GM23338 (cell line): ENCODE measurements at regions not wholly inside any gene's neighbourhood (a gene's known extent, or its start where the extent isn't known, plus 50 kb on each side); places are given as distances from the start of the nearest gene placed in this dataset.
"Not testable (repeated sequence)": the region's sequence is repeated elsewhere in the genome, so short reads cannot be mapped to it uniquely, and the experiment has no call there.

Experiments
- ATAC-seq: fragments of 200-7000 bp; cut with Tn5 transposase; 3 replicates; pipeline ENCODE4 v1.9.1; 2020
- DNase-seq: peaks from one replicate; pipeline ENCODE4 v3.0.0-alpha.2; 2015; ENCODE audit warnings: low spot score
- H2AFZ ChIP-seq: fragments of 200-600 bp; sonication (generic); 2 replicates; pipeline ENCODE4 v1.8.0; 2016; ENCODE audit warnings: antibody characterized with exemption, mild to moderate bottlenecking, moderate library complexity
- H3F3A ChIP-seq: fragments of 200-600 bp; sonication (generic); replicated peaks from 2 replicates; pipeline ENCODE4 v1.8.0; 2017; ENCODE audit warnings: antibody characterized with exemption, mixed run types, low read depth
- H3K27ac ChIP-seq: fragments of 200-600 bp; sonication (generic); 2 replicates; pipeline ENCODE4 v1.6.1; 2016; ENCODE audit warnings: low read depth
- H3K27me3 ChIP-seq: fragments of 200-600 bp; sonication (generic); 2 replicates; pipeline ENCODE4 v1.8.0; 2016; ENCODE audit warnings: mild to moderate bottlenecking, mixed run types, moderate library complexity; ENCODE audit not compliant: insufficient read depth
- H3K36me3 ChIP-seq: fragments of 200-600 bp; sonication (generic); 2 replicates; pipeline ENCODE4 v1.8.0; 2016; ENCODE audit warnings: mild to moderate bottlenecking; ENCODE audit not compliant: insufficient read depth
- H3K4me1 ChIP-seq: fragments of 200-600 bp; sonication (generic); 2 replicates; pipeline ENCODE4 v1.8.0; 2016; ENCODE audit warnings: mild to moderate bottlenecking, moderate library complexity; ENCODE audit not compliant: insufficient read depth
- H3K4me2 ChIP-seq: fragments of 200-600 bp; sonication (generic); 2 replicates; pipeline ENCODE4 v1.7.1; 2017; ENCODE audit warnings: mixed run types
- H3K4me3 ChIP-seq: fragments of 200-600 bp; sonication (generic); 2 replicates; pipeline ENCODE4 v1.6.1; 2016; ENCODE audit warnings: mixed run types
- H3K79me2 ChIP-seq: fragments of 200-600 bp; sonication (generic); replicated peaks from 2 replicates; pipeline ENCODE4 v1.8.0; 2017; ENCODE audit warnings: mild to moderate bottlenecking; ENCODE audit not compliant: insufficient read depth
- H3K9me2 ChIP-seq: fragments of 200-600 bp; sonication (generic); 2 replicates; pipeline ENCODE4 v1.8.0; 2017; ENCODE audit not compliant: insufficient read depth
- H4K20me1 ChIP-seq: fragments of 200-600 bp; sonication (generic); replicated peaks from 2 replicates; pipeline ENCODE4 v1.8.0; 2017; ENCODE audit warnings: mild to moderate bottlenecking; ENCODE audit not compliant: insufficient read depth
- H3K27ac Mint-ChIP-seq: 2 replicates; pipeline ENCODE4 v1.8.0; 2020; ENCODE audit warnings: inconsistent platforms, mild to moderate bottlenecking, moderate library complexity, mixed read lengths
- H3K27me3 Mint-ChIP-seq: 3 replicates; pipeline ENCODE4 v1.8.0; 2022; ENCODE audit warnings: low read depth, mild to moderate bottlenecking, moderate library complexity, mixed read lengths, inconsistent platforms; ENCODE audit not compliant: insufficient read depth, poor library complexity
- H3K36me3 Mint-ChIP-seq: 3 replicates; pipeline ENCODE4 v1.8.0; 2021; ENCODE audit warnings: low read depth, mild to moderate bottlenecking, inconsistent platforms, moderate library complexity, mixed read lengths
- H3K4me1 Mint-ChIP-seq: 3 replicates; pipeline ENCODE4 v1.8.0; 2020; ENCODE audit warnings: mild to moderate bottlenecking, inconsistent platforms, mixed read lengths
- H3K4me3 Mint-ChIP-seq: 3 replicates; pipeline ENCODE4 v1.8.0; 2021; ENCODE audit warnings: moderate library complexity, mild to moderate bottlenecking, inconsistent platforms, mixed read lengths
- H3K9me3 Mint-ChIP-seq: 3 replicates; pipeline ENCODE4 v1.8.0; 2020; ENCODE audit warnings: moderate library complexity, mild to moderate bottlenecking, inconsistent platforms, mixed read lengths
- CREB1 ChIP-seq: fragments of 250-450 bp; sonication (Bioruptor Pico); IDR thresholded peaks from 2 replicates; pipeline ENCODE4 v1.5.0; 2020; ENCODE audit warnings: low read depth, mild to moderate bottlenecking, moderate library complexity
- EZH2 ChIP-seq: fragments of 200-600 bp; sonication (generic); IDR thresholded peaks from one replicate; pipeline ENCODE4 v1.8.0; 2017; ENCODE audit warnings: antibody characterized with exemption, mild to moderate bottlenecking, low read depth; ENCODE audit not compliant: unreplicated experiment
- NANOG ChIP-seq: IDR thresholded peaks from 2 replicates; pipeline ENCODE4 v1.6.1; 2016; ENCODE audit warnings: antibody characterized with exemption, borderline replicate concordance
- POLR2AphosphoS5 ChIP-seq: IDR thresholded peaks from 2 replicates; pipeline ENCODE4 v1.6.1; 2016; ENCODE audit warnings: antibody characterized with exemption, low read depth
- TF ChIP-seq, protein P1 (sequence below): fragments of 250-450 bp; sonication (Bioruptor Pico); IDR thresholded peaks from 2 replicates; pipeline ENCODE4 v1.5.0; 2020; ENCODE audit warnings: mild to moderate bottlenecking, moderate library complexity

DNA sequence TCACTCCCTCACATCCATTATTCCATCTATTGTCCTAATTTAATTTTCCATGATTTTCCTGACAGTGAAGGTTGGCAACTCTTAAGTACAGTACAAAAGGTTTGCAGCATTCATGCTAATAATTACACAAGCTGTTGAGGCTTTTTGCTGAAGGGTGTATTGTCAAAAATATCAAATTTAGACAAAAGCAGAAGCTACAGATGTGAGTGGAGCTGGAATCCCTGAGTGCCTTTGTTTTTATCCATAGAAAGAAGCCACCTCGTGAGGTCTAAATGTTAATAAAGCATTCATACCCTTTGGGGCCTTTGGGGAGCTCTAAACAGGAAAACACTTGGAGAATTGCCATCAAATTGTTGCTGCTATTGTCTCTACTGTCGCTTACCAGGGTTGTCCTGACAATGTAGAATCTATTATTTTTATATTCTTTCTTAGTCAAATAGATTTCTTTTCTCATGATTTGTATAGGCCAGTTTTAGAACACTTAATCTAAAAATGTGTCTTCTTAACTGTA lies 185.8 kb upstream of the ROBO1 start (continued):
- TF ChIP-seq, protein P1, sequence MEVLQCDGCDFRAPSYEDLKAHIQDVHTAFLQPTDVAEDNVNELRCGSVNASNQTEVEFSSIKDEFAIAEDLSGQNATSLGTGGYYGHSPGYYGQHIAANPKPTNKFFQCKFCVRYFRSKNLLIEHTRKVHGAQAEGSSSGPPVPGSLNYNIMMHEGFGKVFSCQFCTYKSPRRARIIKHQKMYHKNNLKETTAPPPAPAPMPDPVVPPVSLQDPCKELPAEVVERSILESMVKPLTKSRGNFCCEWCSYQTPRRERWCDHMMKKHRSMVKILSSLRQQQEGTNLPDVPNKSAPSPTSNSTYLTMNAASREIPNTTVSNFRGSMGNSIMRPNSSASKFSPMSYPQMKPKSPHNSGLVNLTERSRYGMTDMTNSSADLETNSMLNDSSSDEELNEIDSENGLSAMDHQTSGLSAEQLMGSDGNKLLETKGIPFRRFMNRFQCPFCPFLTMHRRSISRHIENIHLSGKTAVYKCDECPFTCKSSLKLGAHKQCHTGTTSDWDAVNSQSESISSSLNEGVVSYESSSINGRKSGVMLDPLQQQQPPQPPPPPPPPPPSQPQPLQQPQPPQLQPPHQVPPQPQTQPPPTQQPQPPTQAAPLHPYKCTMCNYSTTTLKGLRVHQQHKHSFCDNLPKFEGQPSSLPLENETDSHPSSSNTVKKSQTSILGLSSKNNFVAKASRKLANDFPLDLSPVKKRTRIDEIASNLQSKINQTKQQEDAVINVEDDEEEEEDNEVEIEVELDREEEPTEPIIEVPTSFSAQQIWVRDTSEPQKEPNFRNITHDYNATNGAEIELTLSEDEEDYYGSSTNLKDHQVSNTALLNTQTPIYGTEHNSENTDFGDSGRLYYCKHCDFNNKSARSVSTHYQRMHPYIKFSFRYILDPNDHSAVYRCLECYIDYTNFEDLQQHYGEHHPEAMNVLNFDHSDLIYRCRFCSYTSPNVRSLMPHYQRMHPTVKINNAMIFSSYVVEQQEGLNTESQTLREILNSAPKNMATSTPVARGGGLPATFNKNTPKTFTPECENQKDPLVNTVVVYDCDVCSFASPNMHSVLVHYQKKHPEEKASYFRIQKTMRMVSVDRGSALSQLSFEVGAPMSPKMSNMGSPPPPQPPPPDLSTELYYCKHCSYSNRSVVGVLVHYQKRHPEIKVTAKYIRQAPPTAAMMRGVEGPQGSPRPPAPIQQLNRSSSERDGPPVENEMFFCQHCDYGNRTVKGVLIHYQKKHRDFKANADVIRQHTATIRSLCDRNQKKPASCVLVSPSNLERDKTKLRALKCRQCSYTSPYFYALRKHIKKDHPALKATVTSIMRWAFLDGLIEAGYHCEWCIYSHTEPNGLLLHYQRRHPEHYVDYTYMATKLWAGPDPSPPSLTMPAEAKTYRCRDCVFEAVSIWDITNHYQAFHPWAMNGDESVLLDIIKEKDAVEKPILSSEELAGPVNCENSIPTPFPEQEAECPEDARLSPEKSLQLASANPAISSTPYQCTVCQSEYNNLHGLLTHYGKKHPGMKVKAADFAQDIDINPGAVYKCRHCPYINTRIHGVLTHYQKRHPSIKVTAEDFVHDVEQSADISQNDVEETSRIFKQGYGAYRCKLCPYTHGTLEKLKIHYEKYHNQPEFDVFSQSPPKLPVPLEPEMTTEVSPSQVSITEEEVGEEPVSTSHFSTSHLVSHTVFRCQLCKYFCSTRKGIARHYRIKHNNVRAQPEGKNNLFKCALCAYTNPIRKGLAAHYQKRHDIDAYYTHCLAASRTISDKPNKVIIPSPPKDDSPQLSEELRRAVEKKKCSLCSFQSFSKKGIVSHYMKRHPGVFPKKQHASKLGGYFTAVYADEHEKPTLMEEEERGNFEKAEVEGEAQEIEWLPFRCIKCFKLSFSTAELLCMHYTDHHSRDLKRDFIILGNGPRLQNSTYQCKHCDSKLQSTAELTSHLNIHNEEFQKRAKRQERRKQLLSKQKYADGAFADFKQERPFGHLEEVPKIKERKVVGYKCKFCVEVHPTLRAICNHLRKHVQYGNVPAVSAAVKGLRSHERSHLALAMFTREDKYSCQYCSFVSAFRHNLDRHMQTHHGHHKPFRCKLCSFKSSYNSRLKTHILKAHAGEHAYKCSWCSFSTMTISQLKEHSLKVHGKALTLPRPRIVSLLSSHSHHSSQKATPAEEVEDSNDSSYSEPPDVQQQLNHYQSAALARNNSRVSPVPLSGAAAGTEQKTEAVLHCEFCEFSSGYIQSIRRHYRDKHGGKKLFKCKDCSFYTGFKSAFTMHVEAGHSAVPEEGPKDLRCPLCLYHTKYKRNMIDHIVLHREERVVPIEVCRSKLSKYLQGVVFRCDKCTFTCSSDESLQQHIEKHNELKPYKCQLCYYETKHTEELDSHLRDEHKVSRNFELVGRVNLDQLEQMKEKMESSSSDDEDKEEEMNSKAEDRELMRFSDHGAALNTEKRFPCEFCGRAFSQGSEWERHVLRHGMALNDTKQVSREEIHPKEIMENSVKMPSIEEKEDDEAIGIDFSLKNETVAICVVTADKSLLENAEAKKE (CRISPR knock-in tag), result no peak
- TF ChIP-seq NANOG, result no peak

DNA sequence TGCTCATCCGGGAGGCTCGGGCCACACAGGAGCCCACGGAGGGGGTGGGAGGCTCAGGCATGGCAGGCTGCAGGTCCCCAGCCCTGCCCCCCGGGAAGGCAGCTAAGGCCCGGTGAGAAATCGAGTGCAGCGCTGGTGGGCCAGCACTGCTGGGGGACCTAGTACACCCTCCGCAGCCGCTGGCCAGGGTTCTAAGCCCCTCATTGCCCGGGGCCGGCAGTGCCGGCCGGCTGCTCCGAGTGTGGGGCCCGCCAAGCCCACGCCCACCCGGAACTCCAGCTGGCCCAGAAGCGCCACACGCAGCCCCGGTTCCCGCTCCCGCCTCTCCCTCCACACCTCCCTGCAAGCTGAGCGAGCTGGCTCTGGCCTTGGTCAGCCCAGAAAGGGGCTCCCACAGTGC lies 183.6 kb upstream of the ROBO1 start:
- not testable (repeated sequence) for H3K4me3 Mint-ChIP-seq, H2AFZ ChIP-seq, ATAC-seq, H3K4me3 ChIP-seq, DNase-seq, H3K36me3 ChIP-seq, H3K27me3 ChIP-seq, H4K20me1 ChIP-seq, H3K4me2 ChIP-seq, H3K79me2 ChIP-seq, H3K27me3 Mint-ChIP-seq, H3F3A ChIP-seq, H3K27ac ChIP-seq, H3K9me2 ChIP-seq, H3K27ac Mint-ChIP-seq
- Mint-ChIP-seq H3K9me3 (peaks cover 11% of the 10 kb centered on the region), H3K4me1 (peaks cover 14% of the 10 kb centered on the region), H3K36me3 (peaks cover 10% of the 10 kb centered on the region)
- H3K4me1 ChIP-seq, result peaks cover 11% of the 10 kb centered on the region

DNA sequence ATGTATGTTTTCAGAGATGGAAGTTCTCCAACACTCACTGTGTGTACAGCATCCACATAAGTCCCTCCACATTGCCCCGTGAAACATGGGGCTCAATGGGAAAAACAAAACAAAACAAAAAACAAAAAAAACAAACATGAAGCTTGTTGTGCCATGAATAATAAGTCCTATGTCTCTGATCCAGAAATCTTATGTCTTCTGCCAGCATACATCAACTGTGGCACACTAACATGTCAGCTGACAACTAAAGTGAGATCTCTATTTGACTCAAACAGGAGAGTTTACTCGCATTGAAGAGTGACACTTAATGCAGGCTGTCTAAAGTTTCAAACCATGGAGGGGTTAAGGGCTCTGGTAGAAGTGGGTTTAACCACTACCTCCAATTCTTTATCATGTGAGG lies 180.2 kb upstream of the ROBO1 start:
- H3K27ac ChIP-seq, result no peak overlapping the region
- H3K27me3 ChIP-seq, result no peaks in the 10 kb centered on the region
- H3K4me1 ChIP-seq, result no peaks in the 10 kb centered on the region
- DNase-seq, result no peak
- Mint-ChIP-seq H3K36me3 (peaks cover 10% of the 10 kb centered on the region), H3K27ac (no peak overlapping the region), H3K4me3 (no peak overlapping the region), H3K4me1 (no peaks in the 10 kb centered on the region), H3K27me3 (no peaks in the 10 kb centered on the region), H3K9me3 (peaks cover 11% of the 10 kb centered on the region)
- no peak overlapping the region for H3K4me2 ChIP-seq
- no peak overlapping the region for H3K4me3 ChIP-seq
- no peaks in the 10 kb centered on the region for H3K36me3 ChIP-seq
- H3K9me2 ChIP-seq, result no peaks in the 10 kb centered on the region
- no peak overlapping the region for H2AFZ ChIP-seq
- no peaks in the 10 kb centered on the region for H4K20me1 ChIP-seq
- no peaks in the 10 kb centered on the region for H3F3A ChIP-seq
- H3K79me2 ChIP-seq, result no peaks in the 10 kb centered on the region
- no peak for ATAC-seq
- TF ChIP-seq NANOG (no peak), CREB1 (no peak), EZH2 (no peak), POLR2AphosphoS5 (no peak)
- TF ChIP-seq, protein P1 (CRISPR knock-in tag), result no peak
